ENCODE measurements at regions not wholly inside any gene's neighbourhood (a gene's known extent, or its start where the extent isn't known, plus 50 kb on each side); places are given as distances from the start of the nearest gene placed in this dataset.

DNA sequence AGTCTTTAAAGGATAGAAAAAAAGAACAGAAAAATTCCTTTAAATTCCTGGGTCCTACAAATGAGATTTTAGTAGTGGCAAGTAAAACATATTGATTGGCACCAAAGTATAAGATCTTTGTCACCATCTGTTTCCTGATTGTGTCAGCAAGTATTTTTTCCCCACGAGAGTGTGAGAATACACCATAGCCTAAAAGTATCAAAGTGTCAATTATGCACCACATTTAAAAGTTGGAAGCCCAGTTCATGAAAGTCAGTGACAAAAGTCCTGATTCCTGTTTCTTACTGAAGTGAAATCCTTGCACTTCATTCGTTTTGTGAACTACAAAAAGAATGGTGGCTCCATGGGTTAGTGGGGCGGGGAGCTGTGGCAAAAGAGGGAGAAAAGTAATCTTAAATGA lies 83.8 kb upstream of the DPH6 start:
- no peak for TF ChIP-seq POLR2A (IDR thresholded peaks at IDR 0.05)
- TF ChIP-seq, protein P1, sequence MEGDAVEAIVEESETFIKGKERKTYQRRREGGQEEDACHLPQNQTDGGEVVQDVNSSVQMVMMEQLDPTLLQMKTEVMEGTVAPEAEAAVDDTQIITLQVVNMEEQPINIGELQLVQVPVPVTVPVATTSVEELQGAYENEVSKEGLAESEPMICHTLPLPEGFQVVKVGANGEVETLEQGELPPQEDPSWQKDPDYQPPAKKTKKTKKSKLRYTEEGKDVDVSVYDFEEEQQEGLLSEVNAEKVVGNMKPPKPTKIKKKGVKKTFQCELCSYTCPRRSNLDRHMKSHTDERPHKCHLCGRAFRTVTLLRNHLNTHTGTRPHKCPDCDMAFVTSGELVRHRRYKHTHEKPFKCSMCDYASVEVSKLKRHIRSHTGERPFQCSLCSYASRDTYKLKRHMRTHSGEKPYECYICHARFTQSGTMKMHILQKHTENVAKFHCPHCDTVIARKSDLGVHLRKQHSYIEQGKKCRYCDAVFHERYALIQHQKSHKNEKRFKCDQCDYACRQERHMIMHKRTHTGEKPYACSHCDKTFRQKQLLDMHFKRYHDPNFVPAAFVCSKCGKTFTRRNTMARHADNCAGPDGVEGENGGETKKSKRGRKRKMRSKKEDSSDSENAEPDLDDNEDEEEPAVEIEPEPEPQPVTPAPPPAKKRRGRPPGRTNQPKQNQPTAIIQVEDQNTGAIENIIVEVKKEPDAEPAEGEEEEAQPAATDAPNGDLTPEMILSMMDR (IDR thresholded peaks at IDR 0.05), result no peak

All from vagina (tissue), 2 donors.